Retinal pigment epithelial cell (primary cell): ENCODE measurements at regions not wholly inside any gene's neighbourhood (a gene's known extent, or its start where the extent isn't known, plus 50 kb on each side); places are given as distances from the start of the nearest gene placed in this dataset.

ENCODE experiments used
- DNase-seq: peaks from one replicate; pipeline ENCODE4 v3.0.0-alpha.2; 2010; ENCODE audit warnings: low read depth
- H3K4me3 ChIP-seq: 2 replicates; pipeline ENCODE4 v1.5.1; 2011; ENCODE audit warnings: mild to moderate bottlenecking, low read length, control low read depth, moderate library complexity
- CTCF ChIP-seq: conservative IDR thresholded peaks from 2 replicates; pipeline ENCODE4 v1.5.1; 2011; ENCODE audit warnings: low read depth, low read length, control low read depth, inconsistent platforms

GRCh38 chr13:29961036-29961670 lies 110.7 kb upstream of the UBL3 start:
- no peak overlapping the region for H3K4me3 ChIP-seq
- DNase-seq, result no peak
- no peak for TF ChIP-seq CTCF

- H3K4me3 ChIP-seq, result no peak overlapping the region
- TF ChIP-seq CTCF, result no peak
- DNase-seq, result no peak
Measured at GRCh38 chr13:29959603-29960002, 109.2 kb upstream of the UBL3 start.

GRCh38 chr13:29959086-29959485 lies 108.7 kb upstream of the UBL3 start:
- no peak for DNase-seq
- TF ChIP-seq CTCF, result no peak
- H3K4me3 ChIP-seq, result no peak overlapping the region

GRCh38 chr13:29958476-29958875 lies 108.1 kb upstream of the UBL3 start:
- TF ChIP-seq CTCF, result no peak
- no peak overlapping the region for H3K4me3 ChIP-seq
- DNase-seq, result no peak

- no peak for TF ChIP-seq CTCF
- no peak overlapping the region for H3K4me3 ChIP-seq
- no peak for DNase-seq
Measured at GRCh38 chr13:29957320-29957719, 106.9 kb upstream of the UBL3 start.

- DNase-seq, result no peak
- no peak for TF ChIP-seq CTCF
- H3K4me3 ChIP-seq, result no peak overlapping the region
Measured at GRCh38 chr13:29956853-29957252, 106.4 kb upstream of the UBL3 start.

GRCh38 chr13:29955137-29955650 lies 104.8 kb upstream of the UBL3 start:
- no peak for DNase-seq
- TF ChIP-seq CTCF, result no peak

More at GRCh38 chr13:29955137-29955650, 104.8 kb upstream of the UBL3 start:
- no peak overlapping the region for H3K4me3 ChIP-seq
